Neural crest cell (in vitro differentiated cells): ENCODE measurements at regions not wholly inside any gene's neighbourhood (a gene's known extent, or its start where the extent isn't known, plus 50 kb on each side); places are given as distances from the start of the nearest gene placed in this dataset.

ENCODE experiments used
- DNase-seq: peaks from one replicate; pipeline ENCODE4 v3.0.0; 2021; ENCODE audit warnings: low read depth, mixed read lengths, low spot score
- H3K27ac Mint-ChIP-seq: one replicate; pipeline ENCODE4 v1.8.0; 2021; ENCODE audit warnings: mild to moderate bottlenecking, mixed read lengths; ENCODE audit not compliant: unreplicated experiment
- H3K27me3 Mint-ChIP-seq: 2 replicates; pipeline ENCODE4 v1.8.0; 2021; ENCODE audit warnings: low read depth, mild to moderate bottlenecking, mixed read lengths
- H3K36me3 Mint-ChIP-seq: 2 replicates; pipeline ENCODE4 v1.8.0; 2021; ENCODE audit warnings: low read depth, mild to moderate bottlenecking, mixed read lengths
- H3K4me1 Mint-ChIP-seq: 2 replicates; pipeline ENCODE4 v1.8.0; 2021; ENCODE audit warnings: mixed read lengths
- H3K4me3 Mint-ChIP-seq: one replicate; pipeline ENCODE4 v1.8.0; 2021; ENCODE audit warnings: mild to moderate bottlenecking, mixed read lengths
- H3K9me3 Mint-ChIP-seq: 2 replicates; pipeline ENCODE4 v1.8.0; 2021; ENCODE audit warnings: mixed read lengths
- CTCF ChIP-seq: fragments of 200-600 bp; sonication (generic); conservative IDR thresholded peaks from 2 replicates; pipeline ENCODE4 v1.5.0; 2021; ENCODE audit warnings: antibody characterized with exemption, mild to moderate bottlenecking

- Mint-ChIP-seq H3K27ac (no peak overlapping the region), H3K27me3 (peaks cover 16% of the 10 kb centered on the region), H3K4me3 (no peak overlapping the region), H3K36me3 (no peaks in the 10 kb centered on the region), H3K9me3 (no peaks in the 10 kb centered on the region), H3K4me1 (no peaks in the 10 kb centered on the region)
- DNase-seq = no peak
- no peak for TF ChIP-seq CTCF
Observed at GRCh38 chr2:118505436-118505835, 342.0 kb downstream of the EN1 start.

- no peak for DNase-seq
- Mint-ChIP-seq H3K4me1 (no peaks in the 10 kb centered on the region), H3K27me3 (peaks cover 17% of the 10 kb centered on the region), H3K27ac (no peak overlapping the region), H3K4me3 (no peak overlapping the region), H3K9me3 (no peaks in the 10 kb centered on the region), H3K36me3 (no peaks in the 10 kb centered on the region)
- no peak for TF ChIP-seq CTCF
Observed at GRCh38 chr2:118502106-118502505, 345.3 kb downstream of the EN1 start.

GRCh38 chr2:118498943-118499342, 348.5 kb downstream of the EN1 start:
- DNase-seq = no peak
- no peak for TF ChIP-seq CTCF
- H3K4me1 Mint-ChIP-seq = no peaks in the 10 kb centered on the region
- no peak overlapping the region for H3K4me3 Mint-ChIP-seq
- H3K36me3 Mint-ChIP-seq = no peaks in the 10 kb centered on the region
- H3K27me3 Mint-ChIP-seq = peaks cover 17% of the 10 kb centered on the region
- no peaks in the 10 kb centered on the region for H3K9me3 Mint-ChIP-seq
- no peak overlapping the region for H3K27ac Mint-ChIP-seq

GRCh38 chr2:118496870-118497611, 350.4 kb downstream of the EN1 start:
- H3K27me3 Mint-ChIP-seq = peaks cover 8% of the 10 kb centered on the region
- H3K27ac Mint-ChIP-seq = no peak overlapping the region
- peaks cover 2% of the 10 kb centered on the region for H3K36me3 Mint-ChIP-seq
- no peaks in the 10 kb centered on the region for H3K4me1 Mint-ChIP-seq
- TF ChIP-seq CTCF = no peak
- peaks cover 4% of the 10 kb centered on the region for H3K9me3 Mint-ChIP-seq
- H3K4me3 Mint-ChIP-seq = no peak overlapping the region
- DNase-seq = no peak

GRCh38 chr2:118496467-118496866, 351.0 kb downstream of the EN1 start:
- Mint-ChIP-seq H3K36me3 (peaks cover 5% of the 10 kb centered on the region), H3K27ac (no peak overlapping the region), H3K9me3 (peaks cover 6% of the 10 kb centered on the region), H3K4me1 (no peaks in the 10 kb centered on the region), H3K27me3 (peaks cover 11% of the 10 kb centered on the region), H3K4me3 (no peak overlapping the region)
- TF ChIP-seq CTCF = no peak
- no peak for DNase-seq
